ENCODE measurements at regions not wholly inside any gene's neighbourhood (a gene's known extent, or its start where the extent isn't known, plus 50 kb on each side); places are given as distances from the start of the nearest gene placed in this dataset.

DNA sequence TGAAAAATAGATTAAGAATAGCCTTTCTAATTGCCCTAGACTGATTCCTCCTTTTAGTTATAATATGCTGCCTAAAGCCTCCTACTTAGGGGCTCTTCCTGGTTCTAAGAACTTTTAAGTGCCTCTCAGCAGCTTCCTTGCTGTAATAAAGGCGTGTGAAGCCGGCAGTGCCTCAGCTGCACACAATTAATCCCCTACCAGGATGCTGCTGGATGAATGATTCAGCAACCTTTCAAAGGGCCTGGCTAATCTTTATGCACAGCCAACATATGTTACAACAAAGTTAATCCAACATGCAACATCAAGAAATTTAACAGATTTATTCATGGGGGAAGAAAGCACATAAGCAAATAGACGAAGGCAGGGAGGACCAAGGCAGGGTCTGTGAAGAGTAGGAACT lies 145.2 kb downstream of the PMP22 start:
- no peaks in the 10 kb centered on the region for H3K27me3 ChIP-seq
- no peak overlapping the region for H3K9ac ChIP-seq
- no peak overlapping the region for H3K27ac ChIP-seq
- H3K36me3 ChIP-seq = peaks cover 5% of the 10 kb centered on the region; the same call in 1 of the 2 replicates
- H3K4me1 ChIP-seq = peaks cover 14% of the 10 kb centered on the region
- H4K20me1 ChIP-seq = no peaks in the 10 kb centered on the region
- no peak for TF ChIP-seq Cebpa-rat (IDR thresholded peaks at IDR 0.05)
- no peak overlapping the region for H3K4me2 ChIP-seq
- H3K9me3 ChIP-seq = peaks cover 38% of the 10 kb centered on the region
- no peak overlapping the region for H3K4me3 ChIP-seq

DNA sequence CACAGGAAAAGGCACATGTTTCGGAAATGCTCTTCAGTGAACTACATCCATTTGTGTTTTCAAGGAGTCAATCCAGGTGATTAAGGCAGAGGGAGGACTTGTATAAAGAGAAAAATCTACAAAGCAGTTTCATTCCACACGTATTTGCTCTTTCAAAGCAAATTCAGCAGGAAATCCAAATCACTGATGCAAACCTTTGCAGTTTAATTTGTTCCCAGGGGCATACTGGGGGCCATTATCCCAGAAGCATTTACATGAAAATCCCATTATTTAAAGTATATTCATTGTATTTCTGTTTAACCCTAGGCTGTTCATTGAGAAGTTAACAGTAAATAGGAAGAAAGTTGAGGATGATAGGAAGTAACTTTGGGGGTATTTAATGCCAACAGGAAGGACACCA lies 147.9 kb downstream of the PMP22 start:
- Histone ChIP-seq H3K36me3 (peaks cover 5% of the 10 kb centered on the region; the same call in 1 of the 2 replicates), H3K4me3 (no peak overlapping the region), H3K4me2 (no peak overlapping the region), H3K4me1 (no peaks in the 10 kb centered on the region), H3K27me3 (no peaks in the 10 kb centered on the region), H3K9ac (no peak overlapping the region), H4K20me1 (no peaks in the 10 kb centered on the region), H3K27ac (no peak overlapping the region), H3K9me3 (peaks cover 57% of the 10 kb centered on the region)
- no peak for TF ChIP-seq Cebpa-rat (IDR thresholded peaks at IDR 0.05)

DNA sequence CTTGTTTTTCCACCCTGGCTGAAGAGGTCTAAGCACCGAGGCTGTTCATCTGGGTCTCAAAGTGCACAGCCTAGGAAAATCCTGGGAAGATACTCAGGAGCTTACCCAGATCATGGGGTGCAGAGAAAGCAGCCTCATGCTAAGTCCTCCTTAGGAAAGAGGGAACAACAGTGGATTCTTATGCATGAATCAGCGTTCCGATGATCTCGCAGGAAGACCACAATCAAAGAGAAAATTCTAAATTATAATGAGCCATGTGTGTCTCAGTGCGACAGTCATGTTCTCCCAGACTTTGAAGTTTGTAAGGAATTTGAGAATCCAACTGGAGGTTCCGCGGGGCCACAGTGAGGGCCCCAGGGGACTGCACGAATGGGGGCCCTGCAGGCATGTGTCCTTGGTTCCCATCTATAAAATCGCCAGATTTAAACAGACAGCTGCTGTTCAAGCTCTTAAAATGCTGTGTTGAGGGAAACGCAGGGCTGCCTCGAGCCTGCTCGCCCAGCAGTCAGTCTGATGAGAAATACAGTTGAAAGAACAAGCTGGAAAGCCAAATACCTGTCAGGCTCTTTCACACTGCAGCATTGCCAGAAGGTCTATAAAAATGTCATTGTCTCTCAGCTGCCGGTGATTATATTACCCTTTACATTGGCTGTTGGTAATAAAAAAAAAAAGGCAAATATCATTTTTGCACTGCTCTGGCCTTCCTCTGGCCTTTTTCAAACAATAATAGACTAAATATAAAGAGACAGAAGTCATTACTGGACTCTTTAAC lies 152.1 kb downstream of the PMP22 start:
- H3K4me1 ChIP-seq = peaks cover 29% of the 10 kb centered on the region
- H3K36me3 ChIP-seq = peaks cover 5% of the 10 kb centered on the region; the same call in 1 of the 2 replicates
- no peak overlapping the region for H3K4me2 ChIP-seq
- H3K4me3 ChIP-seq = no peak overlapping the region
- H4K20me1 ChIP-seq = no peaks in the 10 kb centered on the region
- H3K9ac ChIP-seq = no peak overlapping the region
- peaks cover 61% of the 10 kb centered on the region for H3K9me3 ChIP-seq
- 0 out of 2 replicates have a peak overlapping the region, but pooled peaks have one; percentile 22 for H3K27ac ChIP-seq
- H3K27me3 ChIP-seq = no peaks in the 10 kb centered on the region
- TF ChIP-seq Cebpa-rat (IDR thresholded peaks at IDR 0.05) = no peak

DNA sequence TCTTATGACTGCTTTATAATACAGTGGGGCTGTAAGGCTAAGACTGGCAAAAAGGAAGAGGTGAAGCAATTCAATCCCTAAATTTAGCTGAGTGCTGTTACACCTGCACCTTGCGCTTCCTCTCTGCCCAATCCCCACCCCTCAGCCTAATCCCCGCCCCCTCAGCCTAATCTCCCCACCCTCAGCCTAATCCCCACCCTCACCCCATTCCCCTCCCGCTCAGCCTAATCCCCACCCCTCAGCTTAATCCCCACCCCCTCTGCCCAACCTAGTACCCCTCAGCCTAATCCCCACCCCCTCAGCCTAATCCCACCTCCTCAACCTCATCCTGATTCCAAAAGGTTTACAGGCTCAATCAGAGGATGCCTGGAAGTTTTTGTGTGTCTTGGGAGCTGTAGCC lies 155.5 kb downstream of the PMP22 start:
- Histone ChIP-seq H3K27ac (peak overlapping the region; percentile 85), H3K4me2 (peak overlapping the region; percentile 83), H4K20me1 (no peaks in the 10 kb centered on the region), H3K9me3 (peaks cover 29% of the 10 kb centered on the region), H3K36me3 (no peaks in the 10 kb centered on the region), H3K27me3 (no peaks in the 10 kb centered on the region), H3K9ac (no peak overlapping the region), H3K4me1 (peaks cover 29% of the 10 kb centered on the region), H3K4me3 (no peak overlapping the region)
- no peak for TF ChIP-seq Cebpa-rat (IDR thresholded peaks at IDR 0.05)

DNA sequence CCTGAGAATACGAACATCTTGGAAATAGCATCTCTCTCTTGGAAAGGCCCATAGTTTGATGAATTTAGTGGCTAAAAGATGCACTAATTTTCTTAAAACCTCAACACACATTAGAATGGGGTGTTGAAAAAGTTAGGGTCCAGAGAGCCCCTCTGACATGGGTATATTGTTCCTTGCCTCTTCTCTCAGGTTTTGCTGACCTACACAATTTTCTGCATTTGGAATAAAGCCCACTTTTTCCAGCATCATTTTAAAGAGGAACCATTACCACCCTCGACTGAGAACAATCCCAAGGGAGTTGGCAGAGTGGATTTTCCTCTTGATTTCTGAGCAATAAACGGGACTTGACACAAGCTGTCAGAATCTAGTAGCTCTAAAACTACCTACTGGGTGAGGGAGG lies 156.1 kb downstream of the PMP22 start:
- Histone ChIP-seq H3K27me3 (no peaks in the 10 kb centered on the region), H3K4me2 (peak overlapping the region; percentile 28; the same call in 1 of the 2 replicates), H3K9ac (no peak overlapping the region), H3K4me1 (peaks cover 29% of the 10 kb centered on the region), H3K4me3 (no peak overlapping the region), H4K20me1 (no peaks in the 10 kb centered on the region), H3K9me3 (peaks cover 23% of the 10 kb centered on the region), H3K27ac (peak overlapping the region; percentile 22; the same call in 1 of the 2 replicates), H3K36me3 (no peaks in the 10 kb centered on the region)
- TF ChIP-seq Cebpa-rat (IDR thresholded peaks at IDR 0.05) = no peak

DNA sequence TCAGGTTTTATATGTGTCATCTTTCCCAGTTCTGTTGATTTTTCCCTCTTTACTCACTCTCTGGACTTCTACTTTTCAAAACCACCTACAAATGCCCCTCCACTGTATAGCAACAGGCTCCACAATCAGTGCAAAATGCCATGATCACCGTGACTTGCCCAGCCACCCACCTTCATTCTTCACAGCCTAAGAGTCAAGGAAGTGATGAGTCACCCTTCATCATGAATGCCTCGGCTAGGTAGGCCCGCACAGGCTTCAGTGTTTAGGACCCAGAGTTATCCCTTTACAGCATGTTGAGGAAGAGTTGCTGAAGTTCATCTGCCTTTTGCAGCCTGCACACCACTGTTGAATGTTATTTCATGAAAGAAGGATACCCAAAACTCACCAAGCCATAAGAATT lies 158.6 kb downstream of the PMP22 start:
- H3K4me3 ChIP-seq = no peak overlapping the region
- no peaks in the 10 kb centered on the region for H3K36me3 ChIP-seq
- H3K9ac ChIP-seq = no peak overlapping the region
- no peak overlapping the region for H3K4me2 ChIP-seq
- peaks cover 25% of the 10 kb centered on the region for H3K4me1 ChIP-seq
- H3K27ac ChIP-seq = no peak overlapping the region
- H3K27me3 ChIP-seq = no peaks in the 10 kb centered on the region
- H4K20me1 ChIP-seq = no peaks in the 10 kb centered on the region
- no peak for TF ChIP-seq Cebpa-rat (IDR thresholded peaks at IDR 0.05)
- H3K9me3 ChIP-seq = peaks cover 7% of the 10 kb centered on the region; the same call in 1 of the 2 replicates

DNA sequence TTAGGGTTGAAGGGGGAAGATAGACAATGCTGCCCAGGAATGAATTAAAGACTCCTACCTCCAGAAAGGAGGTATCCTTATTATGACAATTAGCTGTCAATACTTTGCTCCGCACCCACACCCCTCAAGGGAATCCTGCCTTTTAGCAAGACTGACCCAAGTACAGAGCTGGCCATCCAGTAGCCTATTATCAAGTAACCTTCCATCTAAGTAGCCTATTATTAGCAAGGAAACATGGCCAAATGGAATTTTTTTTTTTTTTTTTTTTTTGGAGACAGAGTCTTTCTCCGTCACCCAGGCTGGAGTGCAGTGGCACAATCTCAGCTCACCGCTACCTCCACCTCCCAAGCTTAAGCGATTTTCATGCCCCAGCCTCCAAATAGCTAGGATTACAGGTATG lies 161.3 kb downstream of the PMP22 start:
- TF ChIP-seq Cebpa-rat (IDR thresholded peaks at IDR 0.05) = no peak
- H3K36me3 ChIP-seq = no peaks in the 10 kb centered on the region
- no peaks in the 10 kb centered on the region for H3K27me3 ChIP-seq
- no peak overlapping the region for H3K4me3 ChIP-seq
- no peak overlapping the region for H3K27ac ChIP-seq
- H3K9ac ChIP-seq = no peak overlapping the region
- H3K4me2 ChIP-seq = no peak overlapping the region
- no peaks in the 10 kb centered on the region for H3K9me3 ChIP-seq
- H4K20me1 ChIP-seq = no peaks in the 10 kb centered on the region
- no peaks in the 10 kb centered on the region for H3K4me1 ChIP-seq

DNA sequence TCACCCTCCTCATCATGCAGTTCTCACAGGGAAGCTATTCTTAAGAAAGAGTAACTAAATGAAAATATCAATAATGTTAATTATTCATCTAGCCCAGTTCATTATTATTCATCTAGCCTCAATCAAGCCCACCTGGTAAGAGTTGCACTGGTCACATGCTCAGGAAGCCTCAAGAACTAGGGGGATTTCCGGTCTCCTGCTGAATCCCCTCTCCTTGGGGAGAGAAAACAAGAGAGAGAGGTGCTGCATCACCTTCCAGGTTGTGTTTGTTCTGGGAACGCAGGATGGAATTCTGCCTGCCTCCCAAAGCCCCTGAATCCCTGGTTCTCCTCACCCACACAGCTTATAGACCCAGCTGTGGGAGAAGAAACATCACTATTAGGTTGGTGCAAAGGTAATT lies 164.0 kb downstream of the PMP22 start:
- H3K4me1 ChIP-seq = no peaks in the 10 kb centered on the region
- H3K9ac ChIP-seq = no peak overlapping the region
- no peaks in the 10 kb centered on the region for H3K36me3 ChIP-seq
- H3K27me3 ChIP-seq = no peaks in the 10 kb centered on the region
- no peaks in the 10 kb centered on the region for H4K20me1 ChIP-seq
- no peak for TF ChIP-seq Cebpa-rat (IDR thresholded peaks at IDR 0.05)
- H3K9me3 ChIP-seq = no peaks in the 10 kb centered on the region
- H3K27ac ChIP-seq = no peak overlapping the region
- H3K4me2 ChIP-seq = no peak overlapping the region
- H3K4me3 ChIP-seq = no peak overlapping the region

DNA sequence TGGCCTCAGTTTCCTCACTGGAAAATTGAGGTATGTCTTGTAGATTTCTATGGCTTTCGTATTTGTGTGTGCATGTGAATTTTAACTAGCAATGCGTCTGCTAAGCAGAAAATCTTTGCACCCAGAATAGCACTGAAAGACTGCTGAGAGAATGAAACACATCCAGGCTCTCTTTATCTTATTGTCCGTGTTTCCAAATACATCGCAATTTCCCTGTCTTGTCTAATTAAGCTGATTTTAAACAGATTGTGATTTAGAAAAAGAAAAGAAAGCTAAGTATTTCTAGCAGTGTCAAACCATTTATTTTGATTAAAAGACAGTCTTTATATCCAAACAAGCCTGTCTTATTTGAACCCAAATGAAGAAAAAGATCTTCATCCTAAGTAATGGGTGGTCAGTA lies 168.6 kb downstream of the PMP22 start:
- TF ChIP-seq Cebpa-rat (IDR thresholded peaks at IDR 0.05) = no peak
- Histone ChIP-seq H3K9ac (no peak overlapping the region), H3K27ac (no peak overlapping the region)

DNA sequence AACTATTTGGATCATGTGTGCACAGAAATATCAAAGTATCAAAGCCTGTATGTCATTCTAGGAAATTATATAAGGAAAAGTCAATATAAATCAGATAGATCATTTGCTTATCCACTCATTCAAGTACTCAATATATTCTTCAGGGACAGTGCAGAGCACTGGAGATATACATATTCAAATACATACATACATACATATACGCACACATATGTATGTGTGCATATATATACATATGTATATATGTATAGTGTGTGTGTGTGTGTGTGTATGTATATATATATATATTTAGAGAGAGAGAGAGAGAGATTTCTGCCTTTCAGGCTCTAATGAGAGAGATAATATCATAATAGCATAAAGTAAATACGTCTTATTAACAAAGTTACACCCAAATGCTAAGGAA lies 169.2 kb downstream of the PMP22 start:
- Histone ChIP-seq H3K4me3 (no peak overlapping the region), H4K20me1 (no peaks in the 10 kb centered on the region), H3K9me3 (no peaks in the 10 kb centered on the region)

More for the DNA sequence above, 168.6 kb downstream of the PMP22 start:
- no peaks in the 10 kb centered on the region for H3K36me3 ChIP-seq
- no peak overlapping the region for H3K4me2 ChIP-seq
- no peaks in the 10 kb centered on the region for H4K20me1 ChIP-seq
- no peaks in the 10 kb centered on the region for H3K4me1 ChIP-seq
- no peaks in the 10 kb centered on the region for H3K9me3 ChIP-seq
- no peak overlapping the region for H3K4me3 ChIP-seq
- H3K27me3 ChIP-seq = no peaks in the 10 kb centered on the region

More for the DNA sequence above, 169.2 kb downstream of the PMP22 start:
- no peaks in the 10 kb centered on the region for H3K27me3 ChIP-seq
- H3K4me2 ChIP-seq = no peak overlapping the region
- H3K36me3 ChIP-seq = no peaks in the 10 kb centered on the region
- no peak overlapping the region for H3K27ac ChIP-seq
- H3K4me1 ChIP-seq = no peaks in the 10 kb centered on the region
- no peak for TF ChIP-seq Cebpa-rat (IDR thresholded peaks at IDR 0.05)
- no peak overlapping the region for H3K9ac ChIP-seq
